ENCODE measurements at regions not wholly inside any gene's neighbourhood (a gene's known extent, or its start where the extent isn't known, plus 50 kb on each side); places are given as distances from the start of the nearest gene placed in this dataset.

DNA sequence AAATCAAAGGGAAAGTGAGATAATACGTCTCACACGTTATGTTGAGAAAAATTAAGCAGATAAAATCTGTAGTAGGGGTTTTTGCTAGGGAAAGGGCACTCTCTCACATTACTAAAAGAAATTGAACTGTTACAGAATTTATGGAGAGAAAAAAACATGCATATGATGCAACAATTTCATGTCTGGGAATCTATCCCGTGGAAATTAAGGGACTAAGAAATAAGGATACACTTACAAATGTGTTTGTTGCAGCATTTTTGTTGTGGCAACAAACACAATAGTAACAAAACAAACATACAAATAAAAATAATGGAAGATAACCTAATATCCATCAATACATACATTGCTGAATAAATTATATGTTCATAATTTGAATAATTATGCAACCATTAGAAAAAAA is 96.3 kb upstream of the ZBED5 start:
- TF ChIP-seq GATA2 (IDR thresholded peaks at IDR 0.05; ENCODE audit: low read depth, low read length) (no peak), GATA3 (IDR thresholded peaks at IDR 0.05; ENCODE audit: low read depth, low read length) (no peak)

Measured in SH-SY5Y (cell line).